GM21423 (cell line): ENCODE measurements at regions not wholly inside any gene's neighbourhood (a gene's known extent, or its start where the extent isn't known, plus 50 kb on each side); places are given as distances from the start of the nearest gene placed in this dataset.

ENCODE experiments used
- ATAC-seq: cut with Tn5 transposase; IDR thresholded peaks from one replicate; pipeline ENCODE4 v1.9.1; 2021; ENCODE audit warnings: mild to moderate bottlenecking, moderate library complexity; ENCODE audit not compliant: unreplicated experiment

DNA sequence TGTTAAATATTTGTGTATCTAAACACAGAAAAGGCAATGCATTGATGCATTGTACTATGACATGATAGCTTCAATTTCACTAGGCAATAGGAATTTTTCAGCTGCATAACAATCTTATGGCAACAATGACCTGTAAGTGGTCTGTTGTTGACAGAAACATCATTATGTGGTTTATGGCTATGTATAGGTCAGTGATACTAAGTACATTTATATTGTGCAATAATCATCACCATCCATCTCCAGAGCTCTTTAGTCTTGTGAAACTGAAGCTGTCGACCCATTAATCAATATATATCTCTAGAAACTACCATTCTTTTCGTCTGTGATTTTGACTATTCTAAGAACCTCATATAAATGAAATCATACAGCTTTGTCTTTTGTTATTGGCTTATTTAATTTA is 200.1 kb upstream of the ZNF717 start:
- ATAC-seq = no peak

DNA sequence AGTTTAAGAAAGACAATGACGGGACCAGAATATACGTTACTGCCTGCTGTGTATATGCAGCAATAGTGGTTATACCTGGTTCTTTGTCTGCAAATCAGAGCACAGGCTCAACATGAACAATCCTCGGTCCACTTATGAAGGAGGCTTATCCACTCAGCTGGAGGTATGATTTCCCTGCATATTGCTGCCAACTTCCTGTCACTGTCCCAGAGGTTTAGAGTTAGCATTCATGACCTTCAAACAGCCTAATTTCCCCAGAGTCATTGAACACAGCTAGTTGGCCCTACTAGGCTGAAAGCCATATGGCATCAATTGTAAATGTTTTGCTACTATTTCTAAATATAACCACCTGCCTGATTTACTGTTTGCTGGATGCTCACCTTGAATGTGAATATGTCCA is 224.9 kb upstream of the ZNF717 start:
- ATAC-seq = no peak

DNA sequence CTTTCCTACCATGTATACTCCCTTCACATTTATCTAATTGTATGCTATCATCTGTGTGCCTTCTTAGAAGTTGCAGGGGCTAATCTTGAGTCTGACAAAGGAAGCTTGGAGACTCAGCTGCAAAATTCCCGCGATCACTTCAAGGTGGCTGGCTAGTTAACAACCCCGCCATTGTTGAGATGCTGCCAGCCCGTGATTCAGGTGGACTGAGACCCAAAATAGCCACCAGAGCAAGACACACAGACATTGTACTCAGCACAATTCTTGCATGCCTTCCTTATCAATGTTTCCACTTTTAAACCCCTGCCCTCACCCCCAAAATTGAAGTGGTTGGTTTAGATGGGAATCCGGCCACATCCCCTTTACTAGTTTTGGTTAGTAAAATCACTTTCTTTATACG is 225.8 kb upstream of the ZNF717 start:
- no peak for ATAC-seq

GRCh38 chr3:76015496-76015895 is 230.1 kb upstream of the ZNF717 start:
- no peak for ATAC-seq

DNA sequence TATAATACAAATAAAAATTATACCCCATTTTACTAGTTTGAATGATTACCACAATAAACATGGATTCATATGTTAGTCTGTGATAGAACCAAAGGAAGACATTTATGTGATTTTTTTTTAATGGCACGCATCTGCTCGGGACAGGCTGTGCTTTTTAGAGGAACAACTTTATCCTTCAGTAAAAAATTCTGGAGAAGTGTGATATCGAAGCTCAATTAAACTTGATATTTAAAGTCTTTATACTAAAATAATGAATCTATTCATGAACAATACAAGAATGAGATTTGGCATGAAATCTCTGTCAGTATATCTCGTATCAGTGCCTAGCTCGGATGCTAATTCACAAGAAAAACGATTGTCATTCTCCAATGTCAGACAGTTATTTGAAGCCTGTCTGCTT is 230.8 kb upstream of the ZNF717 start:
- no peak for ATAC-seq

DNA sequence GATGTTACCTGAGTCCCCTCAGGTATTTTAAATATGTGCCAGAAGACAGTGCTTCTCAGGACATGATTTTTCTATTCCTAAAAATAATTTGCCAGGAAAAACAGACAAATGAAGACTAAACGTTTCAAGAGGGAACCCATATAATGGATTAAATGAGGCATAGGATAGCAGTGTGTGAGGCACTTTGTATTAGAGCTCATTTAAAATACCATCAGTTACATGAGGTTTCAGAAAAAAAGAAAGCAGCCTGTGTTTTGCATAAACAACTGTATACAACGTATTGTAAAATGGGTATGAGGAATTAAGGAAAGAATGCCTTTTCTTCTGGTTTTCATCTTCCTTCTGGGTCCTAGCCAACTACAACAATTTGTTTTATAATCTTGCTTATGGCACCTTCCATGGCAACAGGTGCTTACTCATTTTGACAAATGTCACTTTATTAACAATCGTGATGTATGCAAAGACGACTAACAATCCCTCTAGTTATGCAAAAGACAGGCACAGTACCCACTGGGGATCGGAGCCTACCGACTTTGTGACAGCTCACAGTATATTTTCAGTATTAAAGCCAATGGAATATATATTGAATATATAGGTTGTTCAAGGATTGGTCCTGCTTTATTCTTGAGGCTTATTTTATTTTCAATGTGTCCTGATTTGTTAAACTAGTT is 231.6 kb upstream of the ZNF717 start:
- ATAC-seq = no peak

GRCh38 chr3:76021376-76021775 is 236.0 kb upstream of the ZNF717 start:
- no peak for ATAC-seq

GRCh38 chr3:76024640-76025039 is 239.3 kb upstream of the ZNF717 start:
- ATAC-seq = no peak

GRCh38 chr3:76025561-76025960 is 240.2 kb upstream of the ZNF717 start:
- no peak for ATAC-seq

DNA sequence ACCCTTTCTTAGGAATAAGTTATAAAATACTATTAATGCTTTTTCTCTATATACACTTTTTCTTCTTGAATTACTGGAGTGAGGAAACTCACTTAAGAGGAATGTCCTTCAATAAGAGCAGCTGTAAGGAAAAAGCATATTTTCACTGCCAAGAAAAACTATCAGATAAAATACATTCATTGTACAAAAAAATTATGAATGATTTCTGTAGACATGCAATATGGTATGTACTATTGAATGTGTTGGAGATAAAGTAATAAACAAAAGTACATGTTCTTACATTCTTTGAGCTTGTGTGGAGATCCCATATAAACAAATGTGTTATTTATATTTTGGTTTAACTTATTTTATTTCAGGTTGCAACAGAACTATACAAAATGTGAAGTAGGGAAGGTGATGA is 241.0 kb upstream of the ZNF717 start:
- ATAC-seq = no peak

- ATAC-seq = no peak
These were observed 243.4 kb upstream of the ZNF717 start for GRCh38 chr3:76028774-76029173.

DNA sequence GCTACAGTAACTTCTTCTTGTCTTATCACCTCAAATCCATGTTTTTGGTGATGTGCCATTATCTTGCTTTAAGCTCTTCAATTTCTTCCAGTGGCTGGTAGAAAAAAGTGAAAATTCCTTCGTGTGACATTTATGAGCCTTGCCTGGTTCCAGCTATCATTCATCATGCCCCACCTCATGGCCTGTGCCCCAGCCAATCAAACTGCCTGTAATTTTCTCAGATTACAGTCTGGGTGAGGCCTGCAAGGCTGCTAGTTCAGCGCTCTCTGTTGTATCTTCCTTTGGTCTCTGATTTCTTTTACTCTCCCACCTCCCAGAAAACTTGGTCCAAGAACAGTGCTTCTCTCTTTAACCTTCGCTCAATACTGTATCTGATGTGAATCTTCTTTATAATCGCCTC is 249.3 kb upstream of the ZNF717 start:
- ATAC-seq = no peak

DNA sequence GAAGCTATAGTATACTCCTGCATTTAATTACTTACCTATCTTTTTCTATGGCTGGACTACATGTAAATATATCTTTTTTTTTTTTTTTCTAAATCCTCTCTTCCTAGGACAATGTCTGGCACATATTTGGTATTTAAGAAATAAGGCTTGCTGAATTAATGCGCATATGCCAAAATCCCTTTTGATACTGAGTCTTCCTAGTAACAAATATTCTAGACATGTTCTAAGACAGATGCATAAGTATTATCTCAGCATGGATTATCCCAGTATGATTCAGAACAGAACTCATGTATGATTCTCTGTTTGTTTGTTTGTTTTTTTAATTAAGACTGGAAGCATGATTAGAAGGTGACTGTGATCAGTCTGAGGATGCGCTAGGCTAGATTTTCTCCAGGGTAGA is 249.8 kb upstream of the ZNF717 start:
- no peak for ATAC-seq

DNA sequence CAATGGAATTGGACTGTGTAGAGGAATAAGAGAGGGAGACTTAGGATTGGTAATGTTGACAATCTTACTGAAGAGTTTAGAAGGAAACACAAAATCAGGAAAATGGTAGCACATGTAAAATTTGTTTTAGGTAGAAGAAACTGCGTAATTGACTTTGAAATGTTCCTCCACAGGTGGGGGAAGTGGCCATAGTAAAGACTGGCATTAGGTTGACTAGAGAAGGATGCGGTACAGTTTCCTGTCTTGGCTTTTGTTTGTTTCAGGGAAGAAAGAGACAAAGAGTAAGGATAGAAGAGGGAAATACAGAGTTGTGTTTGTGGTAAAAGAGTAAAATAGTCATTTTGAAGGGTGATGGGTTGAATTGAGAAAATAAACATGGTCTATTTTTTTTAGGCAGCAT is 253.6 kb upstream of the ZNF717 start:
- ATAC-seq = no peak

GRCh38 chr3:76039431-76039830 is 254.1 kb upstream of the ZNF717 start:
- no peak for ATAC-seq

DNA sequence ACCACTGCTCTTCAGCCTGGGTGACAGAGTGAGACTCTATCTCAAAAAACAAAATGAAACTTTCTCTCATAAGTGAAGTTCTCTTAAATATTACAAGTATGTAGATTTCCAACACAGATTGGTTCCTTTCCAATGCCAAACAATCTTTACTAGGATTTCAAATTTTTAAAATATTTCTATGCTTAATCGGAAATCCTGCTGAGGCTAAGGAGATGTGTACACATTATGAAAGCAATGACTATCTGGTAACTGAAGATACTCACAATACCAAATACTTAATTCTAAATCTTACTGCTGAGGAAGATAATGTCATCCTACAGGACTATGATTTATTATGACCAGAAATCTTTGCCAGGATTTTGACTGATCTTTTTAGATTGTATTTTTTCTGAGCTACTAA is 255.6 kb upstream of the ZNF717 start:
- no peak for ATAC-seq

DNA sequence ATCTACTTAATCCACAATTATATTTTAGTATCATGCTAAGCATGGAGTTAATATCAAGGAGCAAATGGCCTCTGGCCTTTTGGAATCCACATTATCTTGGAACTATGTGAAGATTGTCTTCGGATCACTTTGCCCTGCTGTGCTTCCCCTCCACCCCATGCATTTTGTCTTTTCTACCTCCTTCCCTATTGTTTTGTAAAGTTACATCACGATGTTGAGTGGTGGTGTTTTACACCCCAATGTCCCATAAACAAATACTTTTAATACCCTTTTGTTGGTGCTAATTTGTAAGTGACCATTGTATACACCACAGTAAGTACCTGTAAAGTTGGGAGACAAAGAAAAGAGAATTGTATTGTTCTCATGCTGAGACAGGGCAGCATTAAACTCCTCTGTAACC is 258.4 kb upstream of the ZNF717 start:
- ATAC-seq = no peak

DNA sequence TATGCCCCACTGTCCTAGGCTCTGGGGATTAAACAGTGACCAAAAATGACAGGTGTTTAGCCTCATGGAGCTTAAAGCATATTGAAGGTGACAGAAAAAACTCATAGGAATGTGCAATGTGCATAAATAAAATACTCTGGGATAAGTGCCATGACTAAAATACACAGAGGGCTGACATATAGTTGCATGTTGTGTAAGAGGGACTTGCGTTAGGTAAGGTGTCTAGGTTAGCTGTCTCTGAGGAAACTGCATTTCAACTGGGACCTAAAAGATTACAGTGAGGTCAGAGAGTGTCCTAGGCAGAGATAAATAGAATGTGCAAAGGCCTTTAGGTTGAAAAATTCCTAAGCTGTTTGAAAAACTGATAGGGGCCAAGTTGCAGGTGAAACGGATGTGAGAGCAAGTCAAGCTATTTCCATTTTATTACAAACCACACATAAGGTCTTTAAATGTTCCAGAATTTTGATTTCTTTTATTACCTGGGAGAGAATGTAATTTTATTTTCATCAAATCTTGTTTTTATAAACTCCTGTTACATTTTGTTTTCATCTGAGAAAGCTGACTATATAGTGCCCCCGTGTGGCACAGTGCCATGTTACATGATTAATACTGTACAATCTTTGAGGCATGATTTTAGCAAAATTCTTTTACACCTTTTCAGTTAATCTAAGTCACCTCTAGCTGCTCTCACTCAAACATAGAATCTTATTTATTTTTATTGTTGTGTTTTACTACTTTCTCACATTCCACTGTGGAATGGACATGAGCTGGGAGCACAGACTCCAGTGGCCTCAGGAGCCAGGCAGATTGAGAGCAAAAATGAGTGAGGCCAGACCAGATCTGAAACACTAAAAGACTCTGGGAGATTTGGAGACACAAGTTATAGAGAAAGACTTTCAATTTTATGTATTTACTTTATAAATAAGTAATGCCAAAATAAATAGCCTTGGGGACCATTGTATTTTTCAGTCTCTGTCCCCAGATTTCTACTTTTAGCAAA is 259.6 kb upstream of the ZNF717 start:
- no peak for ATAC-seq

GRCh38 chr3:76047368-76047767 is 262.0 kb upstream of the ZNF717 start:
- ATAC-seq = no peak

DNA sequence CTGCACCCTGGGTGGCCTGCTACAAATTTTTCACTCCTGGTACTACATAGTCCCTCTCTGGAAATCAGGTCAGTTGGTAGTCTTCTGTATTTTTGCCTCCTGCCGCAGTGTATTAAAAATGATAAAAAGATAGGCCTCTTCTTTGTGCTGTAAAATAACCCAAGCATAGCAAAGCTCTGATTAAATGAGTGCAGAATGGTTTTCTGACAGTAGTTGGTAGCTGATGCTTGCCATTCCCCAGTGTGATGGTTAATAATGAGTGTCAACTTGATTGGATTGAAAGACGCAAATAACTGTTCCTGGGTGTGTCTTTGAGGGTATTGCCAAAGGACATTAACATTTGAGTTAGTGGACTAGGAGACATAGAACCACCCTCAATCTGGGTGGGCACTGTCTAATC is 264.4 kb upstream of the ZNF717 start:
- no peak for ATAC-seq

DNA sequence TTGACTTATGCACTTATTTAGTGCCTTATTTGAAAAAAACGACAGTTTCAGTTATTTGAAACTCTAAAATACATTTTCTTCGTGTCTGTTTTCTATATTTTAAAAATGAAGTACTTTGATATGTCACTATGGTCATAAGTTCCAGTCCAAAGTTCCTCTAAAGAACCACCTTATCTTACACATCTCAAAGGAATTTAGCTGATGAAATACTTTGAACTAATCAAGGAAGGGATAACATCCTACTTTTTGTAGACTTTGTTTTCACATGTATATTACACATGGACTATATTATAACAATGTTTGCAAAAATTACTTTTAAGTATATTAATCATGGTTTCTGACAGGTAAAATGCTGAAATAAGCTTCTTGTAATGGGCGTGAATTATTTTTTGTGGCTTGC is 265.8 kb upstream of the ZNF717 start:
- ATAC-seq = no peak

- ATAC-seq = no peak
These were observed 269.1 kb upstream of the ZNF717 start for GRCh38 chr3:76054404-76054803.
